DND-41 (cell line): ENCODE measurements at regions not wholly inside any gene's neighbourhood (a gene's known extent, or its start where the extent isn't known, plus 50 kb on each side); places are given as distances from the start of the nearest gene placed in this dataset.

Source experiments
- ATAC-seq: fragments of 200-7000 bp; cut with Tn5 transposase; 3 replicates; pipeline ENCODE4 v1.9.1; 2021; ENCODE audit warnings: low read depth; ENCODE audit not compliant: insufficient read depth
- DNase-seq: peaks from one replicate; pipeline ENCODE4 v3.0.0-alpha.2; 2020
- H2AFZ ChIP-seq: 2 replicates; pipeline ENCODE4 v1.6.0; 2012; ENCODE audit warnings: low read depth, low read length
- H3K27ac ChIP-seq: 2 replicates; pipeline ENCODE4 v1.5.1; 2012; ENCODE audit warnings: low read length, inconsistent platforms
- H3K27me3 ChIP-seq: fragments of 200-600 bp; sonication (generic); 2 replicates; pipeline ENCODE4 v1.6.0; 2012; ENCODE audit warnings: low read length, mild to moderate bottlenecking, inconsistent platforms; ENCODE audit not compliant: insufficient read depth, poor library complexity
- H3K36me3 ChIP-seq: 2 replicates; pipeline ENCODE4 v1.5.1; 2012; ENCODE audit warnings: low read length, inconsistent platforms; ENCODE audit not compliant: insufficient read depth
- H3K4me1 ChIP-seq: 2 replicates; pipeline ENCODE4 v1.5.1; 2012; ENCODE audit warnings: mild to moderate bottlenecking, low read length; ENCODE audit not compliant: insufficient read depth
- H3K4me2 ChIP-seq: 2 replicates; pipeline ENCODE4 v1.6.0; 2012; ENCODE audit warnings: mild to moderate bottlenecking, moderate library complexity, low read length, inconsistent platforms; ENCODE audit not compliant: insufficient read depth
- H3K4me3 ChIP-seq, 2 experiments: fragments of 200-600 bp in 1 of 2; shearing (Covaris generic) in 1 of 2; 2 replicates each; pipeline ENCODE4 v1.5.1; 2012 to 2016; ENCODE audit warnings: inconsistent platforms in 2 of 2, low read length in 2 of 2, mild to moderate bottlenecking in 2 of 2, low read depth in 1 of 2, moderate library complexity in 1 of 2
- H3K79me2 ChIP-seq: 2 replicates; pipeline ENCODE4 v1.6.0; 2012; ENCODE audit warnings: low read length, inconsistent platforms; ENCODE audit not compliant: insufficient read depth
- H3K9ac ChIP-seq: 2 replicates; pipeline ENCODE4 v1.6.0; 2012; ENCODE audit warnings: low read depth, mild to moderate bottlenecking, inconsistent platforms, low read length, moderate library complexity
- H3K9me3 ChIP-seq: 2 replicates; pipeline ENCODE4 v1.5.1; 2012; ENCODE audit warnings: low read length, moderate library complexity, mild to moderate bottlenecking, inconsistent platforms; ENCODE audit not compliant: insufficient read depth, severe bottlenecking
- H4K20me1 ChIP-seq: 2 replicates; pipeline ENCODE4 v1.6.0; 2012; ENCODE audit warnings: low read length; ENCODE audit not compliant: insufficient read depth
- EZH2 ChIP-seq: IDR thresholded peaks from 3 replicates; pipeline ENCODE4 v1.6.1; 2012; ENCODE audit warnings: borderline replicate concordance, low read depth, mild to moderate bottlenecking, moderate library complexity, low read length, inconsistent platforms; ENCODE audit not compliant: severe bottlenecking
- TF ChIP-seq, protein P1 (sequence below): IDR thresholded peaks from 2 replicates; pipeline ENCODE4 v1.5.1; 2012; ENCODE audit warnings: borderline replicate concordance, low read length, moderate library complexity, mild to moderate bottlenecking; ENCODE audit not compliant: poor library complexity, severe bottlenecking; ENCODE audit errors: extremely low read depth

DNA sequence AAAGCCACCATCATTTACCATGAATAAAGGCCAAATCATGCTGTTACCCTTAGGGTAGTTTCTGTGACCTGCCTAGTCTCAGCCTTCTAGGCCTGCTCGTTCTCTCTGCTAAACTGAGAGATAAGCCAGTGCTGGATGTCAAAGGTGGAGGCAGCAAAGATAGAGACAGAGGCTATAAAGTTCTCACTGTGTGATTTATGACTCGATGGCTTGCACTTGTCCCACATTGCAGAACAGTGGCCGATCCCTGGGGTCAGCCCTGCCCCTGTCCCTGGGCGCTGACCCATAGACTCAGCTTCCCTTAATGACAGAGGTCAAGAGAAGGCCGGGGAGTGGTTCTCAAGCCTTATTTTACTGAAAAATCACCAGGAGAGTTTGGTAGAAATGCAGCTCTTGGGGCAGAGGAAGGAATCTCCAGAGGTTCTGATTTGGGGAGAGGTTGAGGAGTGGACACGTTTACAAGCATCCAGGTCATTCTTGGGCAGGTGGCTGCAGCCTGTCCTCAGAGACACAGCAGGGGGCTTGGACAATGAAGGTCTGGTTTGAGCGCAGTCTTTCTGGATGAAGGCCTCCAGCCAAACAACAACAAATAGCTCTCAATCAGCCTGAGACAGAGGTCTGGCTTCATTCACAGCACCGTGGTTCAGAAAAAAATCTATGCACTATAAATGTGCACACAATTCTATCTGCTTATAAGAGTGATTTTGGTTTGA, 143.5 kb downstream of the ACKR3 start:
- H3K36me3 ChIP-seq, result no peaks in the 10 kb centered on the region
- H3K4me1 ChIP-seq, result no peaks in the 10 kb centered on the region
- no peaks in the 10 kb centered on the region for H3K79me2 ChIP-seq
- ATAC-seq (no peak), DNase-seq (no peak)
- H3K9me3 ChIP-seq, result no peaks in the 10 kb centered on the region
- no peaks in the 10 kb centered on the region; the same call in 1 of the 2 replicates for H4K20me1 ChIP-seq
- H3K9ac ChIP-seq, result no peak overlapping the region
- H2AFZ ChIP-seq, result no peak overlapping the region
- H3K4me3 ChIP-seq, result no peak overlapping the region
- no peak overlapping the region for H3K27ac ChIP-seq
- TF ChIP-seq, protein P1, sequence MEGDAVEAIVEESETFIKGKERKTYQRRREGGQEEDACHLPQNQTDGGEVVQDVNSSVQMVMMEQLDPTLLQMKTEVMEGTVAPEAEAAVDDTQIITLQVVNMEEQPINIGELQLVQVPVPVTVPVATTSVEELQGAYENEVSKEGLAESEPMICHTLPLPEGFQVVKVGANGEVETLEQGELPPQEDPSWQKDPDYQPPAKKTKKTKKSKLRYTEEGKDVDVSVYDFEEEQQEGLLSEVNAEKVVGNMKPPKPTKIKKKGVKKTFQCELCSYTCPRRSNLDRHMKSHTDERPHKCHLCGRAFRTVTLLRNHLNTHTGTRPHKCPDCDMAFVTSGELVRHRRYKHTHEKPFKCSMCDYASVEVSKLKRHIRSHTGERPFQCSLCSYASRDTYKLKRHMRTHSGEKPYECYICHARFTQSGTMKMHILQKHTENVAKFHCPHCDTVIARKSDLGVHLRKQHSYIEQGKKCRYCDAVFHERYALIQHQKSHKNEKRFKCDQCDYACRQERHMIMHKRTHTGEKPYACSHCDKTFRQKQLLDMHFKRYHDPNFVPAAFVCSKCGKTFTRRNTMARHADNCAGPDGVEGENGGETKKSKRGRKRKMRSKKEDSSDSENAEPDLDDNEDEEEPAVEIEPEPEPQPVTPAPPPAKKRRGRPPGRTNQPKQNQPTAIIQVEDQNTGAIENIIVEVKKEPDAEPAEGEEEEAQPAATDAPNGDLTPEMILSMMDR, result no peak
- no peak for TF ChIP-seq EZH2
- no peak overlapping the region for H3K4me2 ChIP-seq
- H3K27me3 ChIP-seq, result peaks cover 11% of the 10 kb centered on the region

DNA sequence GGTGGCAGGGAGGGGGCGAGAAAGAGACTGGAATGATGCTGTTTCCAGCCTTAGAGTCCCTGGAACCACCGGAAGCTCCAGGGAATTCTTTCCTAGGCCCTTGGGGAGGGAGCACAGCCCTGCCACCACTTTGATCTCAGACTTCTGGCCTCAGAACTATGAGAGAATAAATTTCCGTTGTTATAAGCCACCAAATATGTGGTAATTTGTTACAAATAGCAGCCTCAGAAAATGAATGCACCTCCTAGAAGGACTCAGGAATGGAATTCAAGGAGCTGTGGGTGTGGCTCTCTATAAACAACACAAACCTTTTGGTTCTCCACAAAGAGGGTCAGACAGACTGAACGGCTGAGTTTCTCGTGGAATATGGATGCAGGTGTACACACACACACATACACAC, 144.5 kb downstream of the ACKR3 start:
- no peaks in the 10 kb centered on the region for H3K36me3 ChIP-seq
- no peaks in the 10 kb centered on the region for H3K9me3 ChIP-seq
- H4K20me1 ChIP-seq, result no peaks in the 10 kb centered on the region; the same call in 1 of the 2 replicates
- DNase-seq, result no peak
- no peaks in the 10 kb centered on the region for H3K4me1 ChIP-seq
- H3K9ac ChIP-seq, result no peak overlapping the region
- H3K27ac ChIP-seq, result no peak overlapping the region
- no peak for TF ChIP-seq EZH2
- TF ChIP-seq, protein P1, result no peak
- peaks cover 11% of the 10 kb centered on the region for H3K27me3 ChIP-seq
- H2AFZ ChIP-seq, result no peak overlapping the region
- no peaks in the 10 kb centered on the region for H3K79me2 ChIP-seq
- H3K4me3 ChIP-seq, result no peak overlapping the region
- H3K4me2 ChIP-seq, result no peak overlapping the region
- no peak for ATAC-seq

DNA sequence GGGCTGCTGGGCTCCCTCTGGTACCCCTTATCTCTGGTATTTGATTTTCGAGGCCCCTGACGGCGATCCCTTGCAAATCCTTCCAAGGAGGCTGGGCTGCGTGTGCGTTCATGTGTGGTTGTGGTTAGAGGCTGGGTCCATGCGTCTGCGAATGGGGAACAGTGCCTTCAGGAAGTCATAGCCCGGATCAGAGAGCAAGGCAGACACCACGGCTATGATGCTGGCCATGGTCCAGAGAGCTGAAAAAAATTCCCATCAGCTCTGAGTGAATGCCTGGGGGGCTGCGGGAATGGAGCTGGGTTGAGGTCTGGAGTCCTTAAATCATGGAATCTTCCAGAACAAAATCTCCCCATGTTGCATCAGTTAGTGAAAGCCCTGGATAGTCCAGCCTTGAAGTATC, 145.5 kb downstream of the ACKR3 start:
- H4K20me1 ChIP-seq, result no peaks in the 10 kb centered on the region; the same call in 1 of the 2 replicates
- no peaks in the 10 kb centered on the region for H3K36me3 ChIP-seq
- H2AFZ ChIP-seq, result no peak overlapping the region
- DNase-seq (no peak), ATAC-seq (no peak)
- TF ChIP-seq EZH2, result no peak
- TF ChIP-seq, protein P1, result no peak
- H3K27me3 ChIP-seq, result peaks cover 11% of the 10 kb centered on the region
- no peak overlapping the region for H3K27ac ChIP-seq
- no peak overlapping the region for H3K9ac ChIP-seq
- H3K9me3 ChIP-seq, result no peaks in the 10 kb centered on the region
- no peak overlapping the region for H3K4me2 ChIP-seq
- no peaks in the 10 kb centered on the region for H3K79me2 ChIP-seq
- H3K4me1 ChIP-seq, result no peaks in the 10 kb centered on the region
- no peak overlapping the region for H3K4me3 ChIP-seq
